GM19238 (cell line): ENCODE measurements at regions not wholly inside any gene's neighbourhood (a gene's known extent, or its start where the extent isn't known, plus 50 kb on each side); places are given as distances from the start of the nearest gene placed in this dataset.

Experiments used
- DNase-seq: peaks from one replicate; pipeline ENCODE4 v3.0.0; 2011; ENCODE audit warnings: low spot score; ENCODE audit not compliant: insufficient read length

GRCh38 chr11:69970785-69971535, 107.2 kb upstream of the ANO1 start:
- no peak for DNase-seq

DNA sequence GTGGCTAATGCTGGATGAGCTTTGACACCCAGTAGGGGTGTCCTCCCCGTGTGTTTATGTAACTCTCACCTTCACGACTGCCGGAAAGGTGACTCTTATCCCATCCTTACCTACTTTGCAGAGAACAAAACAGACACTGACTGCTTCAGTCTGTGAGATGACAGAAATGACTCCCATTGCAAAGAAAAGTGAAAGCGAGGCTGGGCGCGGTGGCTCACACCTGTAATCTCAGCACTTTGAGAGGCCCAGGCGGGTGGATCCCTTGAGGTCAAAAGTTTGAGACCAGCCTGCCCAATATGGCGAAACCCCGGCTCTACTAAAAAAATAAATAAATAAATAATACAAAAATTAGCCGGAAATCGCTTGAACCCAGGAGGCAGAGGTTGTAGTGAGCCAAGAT, 106.4 kb upstream of the ANO1 start:
- DNase-seq = no peak

DNA sequence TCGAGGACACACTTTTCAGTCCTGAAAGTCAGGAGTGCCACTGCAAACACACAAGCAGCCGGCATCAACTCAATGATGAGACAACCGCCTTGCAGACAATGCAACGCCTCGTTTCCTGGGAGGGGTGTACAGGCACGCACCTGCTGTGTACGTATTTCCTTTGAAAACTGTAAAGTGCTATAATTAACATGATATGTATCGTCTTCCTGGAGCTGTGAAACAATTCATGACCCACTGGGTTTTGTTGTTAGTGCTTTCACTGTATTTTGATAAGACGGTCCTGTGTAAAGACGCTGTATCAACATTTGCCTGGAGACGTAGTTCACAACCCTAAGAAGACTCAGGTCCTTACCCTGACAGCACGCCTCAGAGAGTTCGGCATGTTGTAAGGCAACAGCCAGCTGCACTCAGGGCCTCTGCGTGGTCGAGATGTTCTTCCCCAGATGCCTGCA, 105.7 kb upstream of the ANO1 start:
- DNase-seq = peak; percentile 21

DNA sequence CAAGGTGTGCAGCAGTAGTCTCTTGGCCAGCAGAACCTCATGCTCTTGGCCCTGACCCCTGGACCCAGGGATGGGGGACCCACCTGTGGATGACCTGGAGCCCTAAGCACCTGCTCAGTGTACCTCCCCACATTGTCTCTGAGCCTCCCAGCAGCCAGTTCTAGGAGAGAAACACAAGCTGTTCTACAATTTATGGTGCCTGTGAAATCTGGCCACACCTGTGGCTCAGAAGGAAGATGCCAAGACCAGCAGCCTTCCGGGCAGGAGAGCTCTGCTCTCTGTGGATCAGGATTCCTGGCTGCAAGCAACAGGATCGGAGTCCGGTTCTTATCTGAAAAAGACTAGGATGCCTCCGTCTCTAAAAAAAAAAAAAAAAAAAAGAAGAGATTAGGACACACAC, 103.6 kb upstream of the ANO1 start:
- no peak for DNase-seq

DNA sequence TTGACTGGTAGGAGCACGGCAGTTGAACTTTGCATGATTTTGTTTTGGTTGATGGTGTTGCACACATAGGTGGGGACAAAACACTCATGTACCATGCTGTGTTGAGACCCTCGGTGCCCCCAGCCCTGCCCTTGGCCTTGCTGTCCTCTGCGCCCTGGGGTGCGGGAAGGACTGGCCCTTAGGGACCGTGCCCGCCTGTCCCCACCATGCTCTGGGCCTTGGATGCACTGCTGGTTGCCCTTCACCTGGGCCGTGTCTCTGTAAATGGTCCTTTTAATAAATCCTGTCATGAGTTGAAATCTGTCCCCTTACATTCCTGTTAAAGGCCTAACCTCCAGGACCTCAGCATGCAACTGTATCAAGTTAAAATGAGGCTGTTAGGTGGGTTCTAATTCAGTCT, 102.3 kb upstream of the ANO1 start:
- no peak for DNase-seq

DNA sequence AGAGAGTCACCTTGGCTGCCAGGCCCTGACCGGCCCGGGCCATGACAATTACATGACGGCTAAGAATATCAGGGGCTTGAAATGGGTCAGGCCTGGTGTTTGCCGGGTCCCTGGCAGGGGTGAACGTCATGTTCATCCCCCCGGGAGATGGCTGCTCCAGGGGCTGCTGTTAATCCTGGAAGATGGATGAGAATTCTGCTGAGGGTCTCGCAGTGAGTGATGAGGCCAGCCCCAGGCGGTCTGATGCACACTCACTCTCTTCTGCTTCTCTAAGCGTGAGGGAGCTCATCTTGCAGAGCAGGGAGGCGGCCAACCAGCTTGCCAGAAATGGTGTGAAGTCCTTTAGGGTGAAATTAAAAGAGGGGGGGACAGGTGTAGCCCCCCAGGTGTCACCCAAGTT, 101.3 kb upstream of the ANO1 start:
- no peak for DNase-seq

DNA sequence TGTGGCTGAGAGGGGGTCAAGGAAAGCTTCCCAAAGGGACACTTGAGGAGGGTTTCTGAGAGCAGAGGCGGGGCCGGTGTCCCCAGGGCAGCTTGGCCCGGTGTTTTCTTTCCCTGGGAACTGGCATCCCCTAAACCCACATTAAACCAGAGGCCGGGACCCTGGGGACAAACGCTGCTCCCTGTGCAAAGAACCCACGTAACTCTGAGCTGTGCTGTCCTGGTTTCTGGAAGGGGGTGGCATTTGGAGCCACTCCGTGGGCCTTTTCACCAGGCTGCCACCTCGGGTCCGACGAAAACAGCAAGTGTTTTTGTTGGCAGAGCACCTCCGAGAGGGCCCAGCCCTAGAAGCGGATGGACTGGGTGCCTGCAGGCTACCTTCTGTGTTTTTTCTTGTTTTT, 100.2 kb upstream of the ANO1 start:
- DNase-seq = no peak

DNA sequence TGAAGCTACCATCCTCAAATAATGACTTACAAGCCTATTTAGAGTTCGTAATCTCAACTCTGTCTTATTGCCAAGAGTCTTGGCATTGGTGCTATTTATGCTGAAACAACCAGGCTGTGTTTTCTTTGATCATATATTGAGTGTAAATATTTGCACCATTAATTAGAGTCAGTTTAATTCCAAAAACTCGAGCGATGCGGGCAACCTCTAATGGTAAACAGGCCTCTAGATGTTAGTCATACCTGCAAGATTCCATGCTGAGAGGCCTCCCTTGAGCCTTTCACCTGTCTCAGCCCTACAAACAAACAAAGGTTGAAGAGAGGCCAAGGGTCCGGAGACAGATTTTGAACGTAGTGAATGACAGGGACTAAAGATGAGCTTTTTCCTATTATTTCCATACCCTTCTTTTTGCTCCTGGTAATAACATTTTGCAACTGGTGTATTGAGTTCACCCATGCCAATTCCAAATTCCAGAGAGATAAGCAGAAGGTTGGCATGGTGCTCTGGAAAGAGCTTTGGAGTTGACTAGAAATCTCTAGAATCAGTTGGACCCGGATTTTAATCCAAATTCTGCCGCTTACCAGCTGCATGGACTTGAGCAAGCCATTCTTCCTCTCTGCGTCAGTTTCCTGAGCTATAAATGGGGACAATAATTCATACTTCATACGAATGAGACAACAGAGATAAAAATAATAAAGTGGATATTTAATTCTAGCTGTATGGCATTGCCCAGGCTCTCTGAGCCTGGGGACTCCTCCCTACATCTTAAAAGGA, 99.1 kb upstream of the ANO1 start:
- no peak for DNase-seq

- no peak for DNase-seq
Observed at GRCh38 chr11:69979632-69980031, 98.5 kb upstream of the ANO1 start.

DNA sequence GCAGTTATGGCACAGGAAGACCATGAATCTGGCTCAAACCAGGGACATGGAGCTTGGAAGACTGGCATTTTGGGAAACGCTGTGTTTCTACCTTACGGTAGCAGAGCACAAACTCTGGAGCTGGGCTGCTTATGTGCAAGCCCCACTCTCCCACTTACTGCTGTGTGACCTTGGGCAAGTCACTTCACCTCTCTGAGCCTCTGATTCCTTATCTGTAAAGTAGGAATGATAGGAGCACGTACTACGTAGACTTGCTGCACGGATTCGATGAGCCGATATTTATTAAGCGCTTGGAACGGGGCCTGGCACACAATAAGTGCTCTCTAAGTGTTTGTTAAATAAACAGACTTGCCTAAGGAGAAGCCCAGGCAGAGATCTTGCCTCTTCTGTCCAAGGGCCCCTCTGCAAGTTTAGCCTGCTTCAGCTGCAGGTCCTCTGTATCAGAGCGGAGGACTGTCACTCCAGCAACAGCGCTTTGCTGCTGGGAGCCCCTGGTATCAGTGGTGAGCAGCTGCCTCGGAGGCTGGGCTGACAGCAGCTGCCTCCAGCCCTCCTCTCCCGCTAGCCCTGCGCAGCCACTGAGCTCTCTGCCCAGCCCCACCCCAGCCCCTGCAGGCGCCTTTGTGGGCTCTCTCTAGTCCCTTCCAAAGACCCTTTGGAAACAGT, 96.9 kb upstream of the ANO1 start:
- no peak for DNase-seq

DNA sequence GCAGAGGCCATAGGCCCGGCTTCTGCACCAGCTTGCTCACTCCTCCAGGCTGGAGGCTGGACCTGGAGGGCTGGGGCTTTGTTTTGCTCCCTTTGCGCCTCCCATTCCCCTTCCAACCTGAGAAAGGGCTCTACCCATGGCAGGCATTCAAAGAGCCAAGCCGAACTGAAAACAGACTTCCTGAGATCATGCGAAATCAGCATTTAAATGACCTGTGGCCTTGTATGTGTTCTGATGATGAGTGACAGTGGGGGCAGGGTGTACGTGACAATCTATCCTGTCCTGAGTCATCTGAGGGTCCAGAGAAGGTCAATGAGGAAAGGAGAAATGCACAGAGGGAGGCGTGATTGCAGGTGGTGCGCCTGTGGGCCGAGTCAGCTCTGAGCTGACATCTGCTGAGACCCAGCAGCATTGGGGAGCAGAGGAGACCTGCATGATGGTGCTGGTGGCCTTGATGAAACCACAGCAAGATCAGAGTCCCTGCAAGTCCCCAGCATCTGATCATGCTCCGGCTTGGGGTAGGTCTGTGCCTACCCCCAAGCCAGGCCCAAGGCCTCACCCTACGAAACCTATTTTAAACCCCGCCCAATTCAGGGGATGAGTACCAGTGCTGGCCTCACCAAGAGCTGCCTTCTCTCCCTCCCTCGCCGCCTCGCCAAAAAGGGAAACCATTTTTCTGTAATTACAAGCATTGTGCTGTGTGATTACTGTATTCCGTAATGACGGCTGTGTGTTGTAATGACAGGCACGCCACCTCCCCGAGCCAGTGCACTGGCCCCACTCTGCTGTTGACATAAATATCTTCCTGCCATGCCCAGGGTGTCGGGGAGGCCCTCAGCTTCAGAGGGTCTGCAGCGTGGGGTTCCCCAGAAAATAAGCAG, 95.2 kb upstream of the ANO1 start:
- DNase-seq = no peak

DNA sequence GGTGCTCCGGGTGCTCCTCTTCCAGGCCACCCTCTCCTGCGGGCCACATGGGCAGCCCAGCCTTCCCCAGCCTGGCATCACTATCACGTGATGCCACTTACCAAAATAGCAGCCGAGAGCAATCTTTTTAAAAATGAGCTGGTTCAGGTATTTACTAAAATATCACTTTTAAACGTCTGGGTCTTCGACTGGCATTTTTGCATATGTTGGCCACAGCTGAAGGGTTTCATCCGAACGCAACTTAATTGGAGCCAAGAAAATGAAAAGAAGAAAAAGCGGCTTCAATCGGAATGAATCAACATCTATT, 94.6 kb upstream of the ANO1 start:
- DNase-seq = no peak

GRCh38 chr11:69983897-69984438, 94.1 kb upstream of the ANO1 start:
- DNase-seq = no peak

DNA sequence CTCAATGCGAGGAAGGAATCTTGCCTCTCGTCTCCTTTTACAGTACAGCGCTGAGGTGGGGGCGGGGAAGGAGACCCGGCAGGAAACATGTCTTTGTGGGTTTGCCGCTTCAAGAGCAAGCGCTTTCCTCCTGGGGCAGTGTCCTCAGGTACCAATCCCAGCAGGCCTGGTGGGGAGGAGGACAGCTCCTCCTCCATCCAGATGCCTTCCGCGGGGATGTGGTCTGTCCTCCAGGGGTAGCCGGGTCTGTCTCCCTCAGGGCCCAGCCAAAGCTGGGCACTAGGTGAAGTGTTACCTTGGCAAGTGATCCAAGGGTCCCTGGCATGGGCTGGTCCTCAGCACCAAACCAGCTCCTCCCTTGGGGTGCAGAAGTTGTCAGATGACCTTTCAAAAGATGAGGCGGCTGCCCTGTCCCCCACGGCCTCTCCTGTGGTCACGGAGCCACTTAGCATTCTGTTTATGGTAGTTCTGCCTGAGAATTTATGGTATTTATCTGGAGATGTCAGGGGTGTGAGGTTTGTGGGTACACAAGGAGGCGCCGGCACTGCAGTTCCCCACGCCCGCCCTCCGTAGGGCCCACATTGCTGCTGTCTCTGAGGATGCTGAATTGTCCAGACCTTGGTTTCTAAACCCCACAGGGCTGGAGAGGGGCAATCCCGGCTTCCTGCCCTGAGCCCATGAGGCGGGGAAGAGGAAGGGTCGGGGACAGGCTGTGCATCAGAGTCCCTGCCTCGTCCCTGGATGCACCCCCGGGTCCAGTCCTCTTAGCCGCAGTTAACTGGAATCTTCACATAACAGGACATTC, 93.5 kb upstream of the ANO1 start:
- DNase-seq = no peak

DNA sequence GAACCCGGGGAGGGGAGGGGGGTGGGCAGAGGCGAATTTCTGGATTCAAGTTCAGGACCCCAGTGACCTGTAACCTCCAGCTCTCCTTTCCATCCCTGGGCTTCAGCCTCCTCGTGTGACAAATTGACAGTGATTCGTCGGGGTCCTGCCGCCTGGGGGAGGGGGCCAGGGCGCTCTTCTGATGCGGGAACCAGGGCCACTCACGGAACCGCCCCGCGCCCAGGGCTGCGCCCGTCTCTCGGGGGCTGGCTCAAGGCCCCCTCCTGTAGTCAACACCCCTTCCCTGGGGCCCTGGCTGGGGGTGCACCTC, 92.8 kb upstream of the ANO1 start:
- no peak for DNase-seq

DNA sequence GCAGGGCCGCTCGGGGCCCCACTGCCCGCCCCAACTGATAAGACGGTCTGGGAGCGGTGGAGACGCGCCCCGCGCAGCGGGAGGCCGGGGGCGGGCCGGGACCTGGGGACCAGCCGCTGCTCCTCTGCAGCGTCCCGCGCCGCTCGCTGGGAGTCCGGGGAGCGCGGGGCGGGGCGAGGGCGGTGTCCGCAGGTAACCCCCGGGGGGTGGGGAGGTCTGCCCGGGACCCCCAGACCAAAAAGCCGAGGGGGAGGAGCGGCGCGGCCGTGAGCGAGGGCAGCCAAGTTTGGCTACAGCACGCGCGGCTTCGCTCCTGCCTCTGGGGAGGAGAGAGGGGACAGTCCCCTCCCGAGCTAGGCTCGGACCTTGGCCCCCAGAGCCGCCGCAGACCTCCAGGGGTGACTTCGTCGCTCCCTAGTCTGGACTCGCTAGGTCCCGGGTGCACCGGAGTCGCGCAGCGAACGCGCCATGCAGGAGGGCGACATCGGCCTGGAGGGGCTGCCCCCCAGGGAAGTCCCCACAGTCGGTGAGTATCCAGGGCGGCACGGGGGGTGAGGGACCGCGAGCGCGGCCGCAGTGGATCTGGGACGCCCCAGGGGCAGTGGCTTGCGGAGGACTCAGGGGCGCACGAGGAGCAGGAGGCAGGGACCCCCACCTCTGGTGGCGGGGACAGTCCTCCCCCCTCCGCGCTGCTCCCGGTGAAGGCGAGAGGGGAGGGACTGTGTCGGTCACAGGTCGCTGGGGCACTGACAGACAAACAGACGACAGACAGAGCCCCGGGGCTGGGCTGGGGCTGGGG, 92.3 kb upstream of the ANO1 start:
- no peak for DNase-seq

- DNase-seq = no peak
Observed at GRCh38 chr11:69986440-69986787, 91.7 kb upstream of the ANO1 start.

DNA sequence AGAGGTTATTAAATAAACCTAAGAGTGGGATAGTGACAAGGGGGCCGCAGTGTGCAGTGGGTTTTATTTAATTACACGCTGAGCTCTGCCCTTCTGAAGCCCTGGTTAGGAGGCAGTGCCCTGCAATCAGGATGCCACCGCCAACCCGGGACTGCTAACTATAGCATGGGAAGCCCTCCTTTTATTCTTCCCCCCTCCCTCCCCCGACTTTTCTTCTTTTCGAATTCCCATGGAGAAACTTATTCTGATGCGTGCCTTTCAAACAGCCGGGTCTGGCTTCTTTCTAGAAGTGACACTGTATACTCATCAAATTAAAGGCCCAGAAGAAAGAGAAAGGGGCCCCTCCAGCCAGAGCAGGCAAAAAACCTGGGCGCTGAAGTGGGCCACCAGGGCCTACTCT, 91.3 kb upstream of the ANO1 start:
- no peak for DNase-seq

GRCh38 chr11:69992026-69992425, 86.1 kb upstream of the ANO1 start:
- no peak for DNase-seq
